Mesothelial cell of epicardium (in vitro differentiated cells): ENCODE measurements at regions not wholly inside any gene's neighbourhood (a gene's known extent, or its start where the extent isn't known, plus 50 kb on each side); places are given as distances from the start of the nearest gene placed in this dataset.

Experiments
- DNase-seq, 2 experiments: peaks; one replicate each; pipeline ENCODE4 v3.0.0; 2021; ENCODE audit warnings: low spot score in 2 of 2; ENCODE audit not compliant: unreplicated experiment in 2 of 2
- H3K27ac Mint-ChIP-seq: 2 replicates; pipeline ENCODE4 v1.8.0; 2021; ENCODE audit warnings: mixed read lengths
- H3K27me3 Mint-ChIP-seq: 2 replicates; pipeline ENCODE4 v1.8.0; 2021; ENCODE audit warnings: low read depth, mixed read lengths
- H3K36me3 Mint-ChIP-seq: 2 replicates; pipeline ENCODE4 v1.8.0; 2021; ENCODE audit warnings: mixed read lengths
- H3K4me1 Mint-ChIP-seq: 2 replicates; pipeline ENCODE4 v1.8.0; 2021; ENCODE audit warnings: mixed read lengths
- H3K4me3 Mint-ChIP-seq: 2 replicates; pipeline ENCODE4 v1.8.0; 2021; ENCODE audit warnings: mild to moderate bottlenecking, moderate library complexity, mixed read lengths
- H3K9me3 Mint-ChIP-seq: 2 replicates; pipeline ENCODE4 v1.8.0; 2021; ENCODE audit warnings: mixed read lengths
- TF ChIP-seq, protein P1 (sequence below): fragments of 200-600 bp; sonication (generic); IDR thresholded peaks from one replicate; pipeline ENCODE4 v1.5.0; 2021; ENCODE audit warnings: antibody characterized with exemption; ENCODE audit not compliant: unreplicated experiment

DNA sequence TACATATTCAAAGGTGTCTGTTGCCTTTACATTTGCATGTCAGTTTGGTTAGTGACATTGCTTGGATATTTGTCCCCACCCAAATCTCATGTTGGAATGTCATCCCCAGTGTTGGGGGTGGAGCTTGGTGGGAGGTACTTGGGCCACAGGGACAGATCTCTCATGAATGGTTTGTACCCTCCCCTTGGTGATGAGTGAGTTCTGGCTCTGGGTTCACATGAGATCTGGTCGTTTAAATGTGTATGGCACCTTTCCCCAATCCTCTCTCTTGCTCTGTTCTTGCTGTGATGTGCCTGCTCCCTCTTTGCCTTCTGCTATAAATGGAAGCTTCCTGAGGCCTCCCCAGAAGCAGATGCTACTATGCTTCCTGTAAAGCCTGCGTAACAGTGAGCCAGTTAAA lies 207.9 kb upstream of the DIO3 start:
- no peak overlapping the region for H3K27ac Mint-ChIP-seq
- H3K4me1 Mint-ChIP-seq = peaks cover 2% of the 10 kb centered on the region
- DNase-seq = no peak
- no peaks in the 10 kb centered on the region for H3K27me3 Mint-ChIP-seq
- H3K4me3 Mint-ChIP-seq = no peak overlapping the region
- peaks cover 26% of the 10 kb centered on the region for H3K9me3 Mint-ChIP-seq
- TF ChIP-seq, protein P1, sequence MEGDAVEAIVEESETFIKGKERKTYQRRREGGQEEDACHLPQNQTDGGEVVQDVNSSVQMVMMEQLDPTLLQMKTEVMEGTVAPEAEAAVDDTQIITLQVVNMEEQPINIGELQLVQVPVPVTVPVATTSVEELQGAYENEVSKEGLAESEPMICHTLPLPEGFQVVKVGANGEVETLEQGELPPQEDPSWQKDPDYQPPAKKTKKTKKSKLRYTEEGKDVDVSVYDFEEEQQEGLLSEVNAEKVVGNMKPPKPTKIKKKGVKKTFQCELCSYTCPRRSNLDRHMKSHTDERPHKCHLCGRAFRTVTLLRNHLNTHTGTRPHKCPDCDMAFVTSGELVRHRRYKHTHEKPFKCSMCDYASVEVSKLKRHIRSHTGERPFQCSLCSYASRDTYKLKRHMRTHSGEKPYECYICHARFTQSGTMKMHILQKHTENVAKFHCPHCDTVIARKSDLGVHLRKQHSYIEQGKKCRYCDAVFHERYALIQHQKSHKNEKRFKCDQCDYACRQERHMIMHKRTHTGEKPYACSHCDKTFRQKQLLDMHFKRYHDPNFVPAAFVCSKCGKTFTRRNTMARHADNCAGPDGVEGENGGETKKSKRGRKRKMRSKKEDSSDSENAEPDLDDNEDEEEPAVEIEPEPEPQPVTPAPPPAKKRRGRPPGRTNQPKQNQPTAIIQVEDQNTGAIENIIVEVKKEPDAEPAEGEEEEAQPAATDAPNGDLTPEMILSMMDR = no peak
- no peaks in the 10 kb centered on the region for H3K36me3 Mint-ChIP-seq

DNA sequence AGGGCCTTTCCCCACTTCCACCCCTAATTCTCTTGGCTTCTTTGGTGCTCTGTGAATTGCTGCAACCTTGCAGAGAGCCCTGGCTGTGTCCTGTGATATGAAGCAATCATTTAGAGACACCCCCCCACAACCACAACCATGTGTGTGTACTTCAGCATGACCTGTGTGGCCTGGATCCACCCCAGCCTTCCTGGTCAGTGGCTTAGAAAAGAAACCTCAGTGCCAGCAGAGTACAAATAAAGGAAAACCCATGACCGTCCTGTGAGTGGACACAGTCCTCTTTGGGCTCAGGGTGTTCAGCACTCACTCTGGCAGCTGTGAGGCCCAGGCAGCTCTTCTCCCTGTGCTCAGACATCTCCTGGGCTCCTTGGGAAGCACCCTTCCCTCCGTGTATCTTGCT lies 206.6 kb upstream of the DIO3 start:
- TF ChIP-seq, protein P1 = no peak
- Mint-ChIP-seq H3K27ac (no peak overlapping the region), H3K27me3 (no peaks in the 10 kb centered on the region), H3K4me3 (no peak overlapping the region), H3K36me3 (no peaks in the 10 kb centered on the region), H3K9me3 (peaks cover 26% of the 10 kb centered on the region), H3K4me1 (peaks cover 14% of the 10 kb centered on the region)
- no peak for DNase-seq

DNA sequence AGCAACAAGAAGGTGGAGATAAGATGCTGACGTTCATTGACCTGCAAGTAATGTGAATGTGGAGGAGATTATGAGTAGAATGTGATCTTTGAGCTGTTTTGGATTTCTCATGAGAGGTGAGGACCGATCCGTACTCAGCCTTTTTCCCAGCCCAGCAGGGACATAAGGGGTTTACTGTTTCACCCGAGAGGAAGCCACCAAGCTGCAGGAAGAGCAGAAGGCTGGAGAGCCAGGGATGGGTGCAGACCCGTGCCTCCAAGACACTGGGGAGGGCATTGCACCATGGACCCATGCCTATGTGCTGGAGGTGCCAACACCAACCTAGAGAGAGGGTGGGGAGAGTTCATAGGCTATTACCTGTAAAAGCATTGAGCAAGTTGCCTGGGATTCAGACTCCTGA lies 206.0 kb upstream of the DIO3 start:
- H3K9me3 Mint-ChIP-seq = peaks cover 26% of the 10 kb centered on the region
- H3K27ac Mint-ChIP-seq = no peak overlapping the region
- no peaks in the 10 kb centered on the region for H3K27me3 Mint-ChIP-seq
- H3K36me3 Mint-ChIP-seq = no peaks in the 10 kb centered on the region
- TF ChIP-seq, protein P1 = no peak
- peaks cover 18% of the 10 kb centered on the region for H3K4me1 Mint-ChIP-seq
- no peak overlapping the region for H3K4me3 Mint-ChIP-seq
- no peak for DNase-seq

DNA sequence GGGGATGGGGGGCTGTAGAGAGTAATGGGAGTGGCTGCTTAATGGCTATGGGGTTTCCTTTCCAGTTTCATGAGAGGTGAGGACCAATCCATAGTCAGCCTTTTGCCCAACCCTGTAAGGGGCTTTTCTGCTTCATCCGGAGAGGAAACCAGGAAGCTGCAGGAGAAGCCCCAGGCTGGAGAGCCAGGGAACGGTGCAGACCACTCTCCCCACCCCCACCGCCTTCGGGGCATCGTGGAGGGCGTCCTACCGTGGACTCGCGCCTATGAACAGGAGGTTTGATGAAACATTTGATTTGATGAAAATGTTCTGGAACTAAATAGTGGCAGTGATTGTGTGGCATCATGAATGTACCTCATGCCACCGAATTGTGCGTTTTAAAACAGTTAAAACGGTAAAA lies 204.3 kb upstream of the DIO3 start:
- no peak for DNase-seq
- Mint-ChIP-seq H3K27ac (no peak overlapping the region), H3K36me3 (no peaks in the 10 kb centered on the region), H3K9me3 (peaks cover 26% of the 10 kb centered on the region), H3K4me3 (no peak overlapping the region), H3K4me1 (peaks cover 24% of the 10 kb centered on the region), H3K27me3 (no peaks in the 10 kb centered on the region)
- TF ChIP-seq, protein P1 = no peak

DNA sequence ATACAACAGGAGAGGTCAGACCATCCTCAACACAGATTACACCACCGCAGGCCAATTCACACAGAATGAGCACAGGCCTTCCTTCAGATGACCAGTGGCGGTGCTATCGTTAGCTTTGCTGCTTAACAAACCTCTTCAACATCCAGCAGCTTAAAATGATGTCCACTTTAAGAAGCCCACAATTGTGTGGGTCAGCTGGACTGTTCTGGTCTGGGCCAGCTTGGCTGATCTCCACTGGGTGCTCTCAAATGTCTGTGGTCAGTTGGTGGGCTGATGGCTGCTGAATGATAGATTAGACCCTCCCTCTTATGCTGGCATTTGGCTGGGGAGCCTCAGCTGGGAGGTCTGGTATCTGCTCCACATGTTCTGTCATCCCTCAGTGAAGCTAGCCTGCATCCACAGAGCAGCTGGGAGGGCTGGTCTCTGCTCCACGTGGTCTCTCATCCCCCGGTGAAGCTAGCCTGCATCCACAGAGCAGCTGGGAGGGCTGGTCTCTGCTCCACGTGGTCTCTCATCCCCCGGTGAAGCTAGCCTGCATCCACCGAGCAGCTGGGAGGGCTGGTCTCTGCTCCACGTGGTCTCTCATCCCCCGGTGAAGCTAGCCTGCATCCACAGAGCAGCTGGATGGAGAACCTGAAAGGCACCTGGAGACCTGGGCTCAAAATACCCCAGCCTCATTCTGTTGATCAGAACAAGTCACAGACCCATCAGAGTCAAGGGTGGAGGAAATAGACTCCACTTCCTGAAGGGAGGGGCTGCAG lies 203.6 kb upstream of the DIO3 start:
- peaks cover 24% of the 10 kb centered on the region for H3K4me1 Mint-ChIP-seq
- H3K27me3 Mint-ChIP-seq = no peaks in the 10 kb centered on the region
- H3K4me3 Mint-ChIP-seq = no peak overlapping the region
- TF ChIP-seq, protein P1 = no peak
- peaks cover 26% of the 10 kb centered on the region for H3K9me3 Mint-ChIP-seq
- H3K36me3 Mint-ChIP-seq = no peaks in the 10 kb centered on the region
- no peak for DNase-seq
- H3K27ac Mint-ChIP-seq = no peak overlapping the region
